ENCODE measurements at regions not wholly inside any gene's neighbourhood (a gene's known extent, or its start where the extent isn't known, plus 50 kb on each side); places are given as distances from the start of the nearest gene placed in this dataset.

- no peak for TF ChIP-seq CTCF (IDR thresholded peaks at IDR 0.05; ENCODE audit: partially characterized antibody, unreplicated experiment)
- Mint-ChIP-seq H3K27me3 (ENCODE audit: unreplicated experiment) (no peaks in the 10 kb centered on the region), H3K4me1 (ENCODE audit: low read depth, unreplicated experiment) (no peaks in the 10 kb centered on the region), H3K4me3 (ENCODE audit: unreplicated experiment) (no peak overlapping the region), H3K9me3 (ENCODE audit: unreplicated experiment) (no peaks in the 10 kb centered on the region), H3K27ac (ENCODE audit: unreplicated experiment) (no peak overlapping the region), H3K36me3 (ENCODE audit: unreplicated experiment) (no peaks in the 10 kb centered on the region)
- no peak for DNase-seq
Measured at GRCh38 chr10:61319386-61320256, 133.6 kb downstream of the TMEM26 start.

GRCh38 chr10:61318429-61318828 is 134.8 kb downstream of the TMEM26 start:
- TF ChIP-seq CTCF (IDR thresholded peaks at IDR 0.05; ENCODE audit: partially characterized antibody, unreplicated experiment), result no peak
- H3K27me3 Mint-ChIP-seq (ENCODE audit: unreplicated experiment), result no peaks in the 10 kb centered on the region
- no peak overlapping the region for H3K4me3 Mint-ChIP-seq (ENCODE audit: unreplicated experiment)
- DNase-seq, result no peak
- no peaks in the 10 kb centered on the region for H3K4me1 Mint-ChIP-seq (ENCODE audit: low read depth, unreplicated experiment)
- H3K9me3 Mint-ChIP-seq (ENCODE audit: unreplicated experiment), result no peaks in the 10 kb centered on the region
- H3K36me3 Mint-ChIP-seq (ENCODE audit: unreplicated experiment), result no peaks in the 10 kb centered on the region
- no peak overlapping the region for H3K27ac Mint-ChIP-seq (ENCODE audit: unreplicated experiment)

GRCh38 chr10:61317706-61318105 is 135.5 kb downstream of the TMEM26 start:
- no peaks in the 10 kb centered on the region for H3K36me3 Mint-ChIP-seq (ENCODE audit: unreplicated experiment)
- H3K27ac Mint-ChIP-seq (ENCODE audit: unreplicated experiment), result no peak overlapping the region
- H3K4me3 Mint-ChIP-seq (ENCODE audit: unreplicated experiment), result no peak overlapping the region
- no peaks in the 10 kb centered on the region for H3K4me1 Mint-ChIP-seq (ENCODE audit: low read depth, unreplicated experiment)
- H3K27me3 Mint-ChIP-seq (ENCODE audit: unreplicated experiment), result no peaks in the 10 kb centered on the region
- H3K9me3 Mint-ChIP-seq (ENCODE audit: unreplicated experiment), result no peaks in the 10 kb centered on the region
- no peak for TF ChIP-seq CTCF (IDR thresholded peaks at IDR 0.05; ENCODE audit: partially characterized antibody, unreplicated experiment)
- DNase-seq, result no peak

GRCh38 chr10:61316676-61317265 is 136.4 kb downstream of the TMEM26 start:
- Mint-ChIP-seq H3K4me1 (ENCODE audit: low read depth, unreplicated experiment) (no peaks in the 10 kb centered on the region), H3K27ac (ENCODE audit: unreplicated experiment) (no peak overlapping the region), H3K36me3 (ENCODE audit: unreplicated experiment) (no peaks in the 10 kb centered on the region), H3K4me3 (ENCODE audit: unreplicated experiment) (no peak overlapping the region), H3K27me3 (ENCODE audit: unreplicated experiment) (no peaks in the 10 kb centered on the region), H3K9me3 (ENCODE audit: unreplicated experiment) (no peaks in the 10 kb centered on the region)
- no peak for TF ChIP-seq CTCF (IDR thresholded peaks at IDR 0.05; ENCODE audit: partially characterized antibody, unreplicated experiment)
- DNase-seq, result no peak

- Mint-ChIP-seq H3K4me3 (ENCODE audit: unreplicated experiment) (no peak overlapping the region), H3K27me3 (ENCODE audit: unreplicated experiment) (no peaks in the 10 kb centered on the region), H3K27ac (ENCODE audit: unreplicated experiment) (no peak overlapping the region), H3K36me3 (ENCODE audit: unreplicated experiment) (no peaks in the 10 kb centered on the region), H3K4me1 (ENCODE audit: low read depth, unreplicated experiment) (no peaks in the 10 kb centered on the region), H3K9me3 (ENCODE audit: unreplicated experiment) (no peaks in the 10 kb centered on the region)
- TF ChIP-seq CTCF (IDR thresholded peaks at IDR 0.05; ENCODE audit: partially characterized antibody, unreplicated experiment), result no peak
- DNase-seq, result no peak
Measured at GRCh38 chr10:61314273-61314672, 138.9 kb downstream of the TMEM26 start.
